ENCODE measurements at regions not wholly inside any gene's neighbourhood (a gene's known extent, or its start where the extent isn't known, plus 50 kb on each side); places are given as distances from the start of the nearest gene placed in this dataset.

DNA sequence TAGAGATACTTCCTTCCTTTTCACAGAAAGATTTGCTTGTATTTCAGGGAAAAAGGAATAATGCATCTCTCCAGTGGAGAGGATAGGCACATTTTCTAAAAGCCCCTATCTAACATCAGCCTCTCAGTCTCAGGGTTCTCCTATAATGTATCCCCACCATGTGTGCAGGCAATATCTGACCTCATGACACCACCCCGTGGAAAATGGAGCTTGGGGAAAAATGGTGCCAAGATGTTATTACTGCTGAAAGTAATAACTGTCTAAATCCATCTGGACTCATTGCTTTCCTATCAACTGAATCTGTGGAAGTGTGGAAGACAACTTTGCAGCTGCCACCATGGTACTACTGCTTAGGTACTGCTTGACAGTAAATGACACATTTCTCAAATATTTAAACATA is 574.3 kb downstream of the LRRC70 start:
- TF ChIP-seq, protein P1, sequence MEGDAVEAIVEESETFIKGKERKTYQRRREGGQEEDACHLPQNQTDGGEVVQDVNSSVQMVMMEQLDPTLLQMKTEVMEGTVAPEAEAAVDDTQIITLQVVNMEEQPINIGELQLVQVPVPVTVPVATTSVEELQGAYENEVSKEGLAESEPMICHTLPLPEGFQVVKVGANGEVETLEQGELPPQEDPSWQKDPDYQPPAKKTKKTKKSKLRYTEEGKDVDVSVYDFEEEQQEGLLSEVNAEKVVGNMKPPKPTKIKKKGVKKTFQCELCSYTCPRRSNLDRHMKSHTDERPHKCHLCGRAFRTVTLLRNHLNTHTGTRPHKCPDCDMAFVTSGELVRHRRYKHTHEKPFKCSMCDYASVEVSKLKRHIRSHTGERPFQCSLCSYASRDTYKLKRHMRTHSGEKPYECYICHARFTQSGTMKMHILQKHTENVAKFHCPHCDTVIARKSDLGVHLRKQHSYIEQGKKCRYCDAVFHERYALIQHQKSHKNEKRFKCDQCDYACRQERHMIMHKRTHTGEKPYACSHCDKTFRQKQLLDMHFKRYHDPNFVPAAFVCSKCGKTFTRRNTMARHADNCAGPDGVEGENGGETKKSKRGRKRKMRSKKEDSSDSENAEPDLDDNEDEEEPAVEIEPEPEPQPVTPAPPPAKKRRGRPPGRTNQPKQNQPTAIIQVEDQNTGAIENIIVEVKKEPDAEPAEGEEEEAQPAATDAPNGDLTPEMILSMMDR (IDR thresholded peaks at IDR 0.05; ENCODE audit: poor library complexity, severe bottlenecking) = no peak
- TF ChIP-seq POLR2AphosphoS5 (IDR thresholded peaks at IDR 0.05) = no peak
- no peak for TF ChIP-seq TAF1 (IDR thresholded peaks at IDR 0.05; ENCODE audit: low read depth)
- TF ChIP-seq MXI1 (conservative IDR thresholded peaks at IDR 0.05; ENCODE audit: poor library complexity, severe bottlenecking) = no peak
- no peak for TF ChIP-seq EP300 (conservative IDR thresholded peaks at IDR 0.05; ENCODE audit: poor library complexity, severe bottlenecking)
- no peak for TF ChIP-seq RAD21 (conservative IDR thresholded peaks at IDR 0.05)
